Motor neuron (in vitro differentiated cells): ENCODE measurements at regions not wholly inside any gene's neighbourhood (a gene's known extent, or its start where the extent isn't known, plus 50 kb on each side); places are given as distances from the start of the nearest gene placed in this dataset.
A peak's percentile ranks its signal among the peaks of the same experiment; 100 is the strongest.

Source experiments
- ATAC-seq, 8 experiments: fragments of 200-7000 bp; cut with Tn5 transposase; replicated peaks in 6 of 8; 2 replicates each; pipeline ENCODE4 v1.8.0; 2021; ENCODE audit warnings: mild to moderate bottlenecking in 8 of 8, moderate library complexity in 8 of 8
- H3K27ac ChIP-seq, 2 donors: fragments of 250-450 bp; sonication (Bioruptor Pico); 2 replicates each; pipeline ENCODE4 v1.9.0; 2021; ENCODE audit warnings: antibody characterized with exemption in 2 of 2, mild to moderate bottlenecking in 2 of 2, moderate library complexity in 1 of 2
- H3K4me1 ChIP-seq, 2 donors: fragments of 250-450 bp; sonication (Bioruptor Pico); replicated peaks in 1 of 2; 2 replicates each; pipeline ENCODE4 v1.6.1; 2021; ENCODE audit warnings: antibody characterized with exemption in 2 of 2, mild to moderate bottlenecking in 2 of 2, moderate library complexity in 1 of 2
- H3K4me3 ChIP-seq, 5 donors: fragments of 250-450 bp; sonication (Bioruptor Pico); 2 replicates each; pipeline ENCODE4 v1.9.0; 2021; ENCODE audit warnings: antibody characterized with exemption in 5 of 5, mild to moderate bottlenecking in 5 of 5, moderate library complexity in 4 of 5
- WGBS, 10 experiments: fragments of 450-650 bp; shearing (Covaris generic); methylation state at CpG; one replicate each; pipeline ENCODE4 v1.0.0; 2022; 5-methylcytosine and 5-hydroxymethylcytosine counted together
- in situ Hi-C, 9 experiments: fragments of 400-800 bp; cut with MboI; loops; one replicate each; pipeline ENCODE4 v1.15.0; 2021; ENCODE audit warnings: low sequenced_read_pairs in 9 of 9, low pct_unique_long_range_greater_than_20kb in 2 of 9; ENCODE audit not compliant: unreplicated experiment in 9 of 9

DNA sequence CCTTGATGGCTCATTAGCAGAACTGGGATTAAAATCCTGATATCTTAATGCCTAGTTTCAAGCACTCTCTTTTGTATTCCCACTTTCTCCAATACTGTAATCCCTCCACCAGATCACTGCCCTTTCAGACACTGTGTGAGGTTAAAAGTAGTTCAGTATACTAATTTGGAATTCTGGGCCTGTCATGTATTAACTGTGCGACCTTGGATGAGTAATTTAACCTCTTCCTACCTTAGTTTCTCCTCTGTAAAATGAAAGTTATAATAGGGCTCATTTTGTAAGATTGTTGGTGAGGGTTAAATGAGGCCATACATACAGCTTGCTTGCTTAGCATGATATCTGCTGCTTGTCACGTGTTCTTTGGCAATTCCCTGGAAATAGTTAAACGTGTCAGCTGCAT is 207.3 kb upstream of the HS3ST1 start:
- in situ Hi-C loops, result no loop called here
- WGBS, 10 experiments, result 0 to 100% (median 83%) methylated on average over 1 to 3 of the region's 3 CpGs; no CpG with 5 or more reads in 3 of the 10 experiments
- no peak for ATAC-seq
- Histone ChIP-seq H3K4me1 (no peaks in the 10 kb centered on the region), H3K27ac (no peak overlapping the region), H3K4me3 (no peak overlapping the region)

DNA sequence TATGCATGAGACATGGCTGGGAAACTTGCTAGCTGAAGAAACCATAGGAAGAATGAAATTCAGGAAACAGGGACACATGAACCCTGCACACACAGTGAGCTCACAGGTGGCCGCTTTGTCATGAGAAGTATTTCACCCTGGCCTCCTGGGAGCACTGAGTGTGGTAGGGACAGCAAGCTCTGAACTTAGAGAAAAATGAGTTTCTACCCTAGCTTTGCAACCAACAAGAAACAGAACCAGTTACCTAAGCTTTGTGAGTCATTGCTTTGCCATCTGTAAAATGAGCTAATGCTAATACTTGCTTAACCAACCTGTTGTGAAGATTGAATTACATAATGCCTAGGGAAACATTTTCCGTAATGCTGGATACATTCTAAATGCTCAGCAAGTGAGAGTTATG is 206.6 kb upstream of the HS3ST1 start:
- in situ Hi-C loops, result no loop called here
- ATAC-seq, result peak in 4 of 8 experiments; percentile 10 to 47 (median 21)
- WGBS, 10 experiments, result 6 to 90% (median 64%) methylated on average over 1 to 2 of the region's 2 CpGs; no CpG with 5 or more reads in 4 of the 10 experiments
- H3K4me1 ChIP-seq, result no peaks in the 10 kb centered on the region
- H3K4me3 ChIP-seq, result no peak overlapping the region
- H3K27ac ChIP-seq, result no peak overlapping the region

DNA sequence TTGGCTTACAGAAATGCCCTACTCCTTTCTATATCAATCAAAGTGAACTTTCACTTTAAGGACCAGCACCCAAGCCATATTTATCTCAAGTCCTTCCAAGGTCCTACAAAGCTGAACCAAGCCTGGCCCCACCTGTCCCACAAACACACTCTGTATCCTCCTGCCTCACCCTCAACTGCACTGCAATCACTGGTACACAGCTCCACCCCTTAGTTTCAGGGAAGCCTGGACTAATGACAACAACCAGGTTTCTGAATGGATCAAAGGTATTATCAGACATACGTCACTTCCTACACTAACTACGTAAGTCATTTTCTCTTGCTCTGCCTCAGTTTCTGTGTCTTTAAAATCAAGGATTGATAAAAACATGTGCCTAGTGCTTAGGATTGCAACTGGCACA is 205.6 kb upstream of the HS3ST1 start:
- no peak for ATAC-seq
- no peaks in the 10 kb centered on the region for H3K4me1 ChIP-seq
- in situ Hi-C loops, result no loop called here
- no peak overlapping the region for H3K27ac ChIP-seq
- no peak overlapping the region for H3K4me3 ChIP-seq
- WGBS, 10 experiments, result 17 to 100% (median 100%) methylated on average over 1 to 2 of the region's 2 CpGs; no CpG with 5 or more reads in 4 of the 10 experiments

DNA sequence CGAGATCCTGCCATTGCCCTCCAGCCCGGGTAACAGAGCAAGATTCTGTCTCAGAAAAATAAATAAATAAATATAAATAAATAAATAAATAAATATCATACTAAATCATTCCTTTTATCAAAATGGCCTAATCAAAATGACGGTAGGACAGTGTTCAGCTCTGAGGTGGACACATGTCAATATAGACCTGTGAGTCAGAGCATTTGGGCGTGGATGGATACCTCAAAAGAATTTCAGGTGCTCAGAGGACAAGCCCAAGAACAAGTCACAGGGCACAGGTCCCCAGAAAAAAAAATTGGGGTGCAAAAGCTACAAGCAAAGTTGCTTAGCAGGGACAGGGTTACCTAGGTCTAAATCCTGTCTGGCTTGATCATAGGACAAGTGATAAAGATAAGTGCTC is 204.7 kb upstream of the HS3ST1 start:
- 39 to 98% (median 66%) methylated on average over 2 to 4 of the region's 4 CpGs; no CpG with 5 or more reads in 4 of the 10 experiments for WGBS, 10 experiments
- in situ Hi-C loops, result no loop called here
- no peak overlapping the region for H3K4me3 ChIP-seq
- H3K4me1 ChIP-seq, result no peaks in the 10 kb centered on the region
- H3K27ac ChIP-seq, result no peak overlapping the region
- ATAC-seq, result no peak

DNA sequence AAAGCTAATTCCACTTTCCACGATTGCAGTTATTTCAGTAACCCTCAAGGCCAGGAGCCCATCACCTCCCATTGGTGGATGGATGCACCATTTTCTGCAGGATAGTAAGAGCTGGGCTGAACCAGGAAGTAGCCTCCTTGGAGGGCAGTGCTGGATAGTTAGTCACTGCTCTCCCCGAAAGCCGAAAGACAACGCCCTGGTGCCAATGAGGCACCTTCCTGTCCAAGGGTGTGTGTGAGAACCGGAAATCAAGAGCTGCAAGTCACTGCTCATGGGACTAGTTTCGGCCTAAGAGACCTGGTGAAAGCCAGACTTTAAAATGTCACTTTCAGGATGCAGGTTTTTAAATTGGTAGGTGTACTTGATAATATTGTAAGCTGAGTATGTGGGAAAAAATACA is 203.8 kb upstream of the HS3ST1 start:
- 24 to 100% (median 40%) methylated on average over 2 to 6 of the region's 6 CpGs; no CpG with 5 or more reads in 3 of the 10 experiments for WGBS, 10 experiments
- H3K27ac ChIP-seq, result no peak overlapping the region
- ATAC-seq, result peak in 3 of 8 experiments; percentile 58 to 80 (median 76)
- in situ Hi-C loops, result no loop called here
- H3K4me3 ChIP-seq, result no peak overlapping the region
- H3K4me1 ChIP-seq, result no peaks in the 10 kb centered on the region

DNA sequence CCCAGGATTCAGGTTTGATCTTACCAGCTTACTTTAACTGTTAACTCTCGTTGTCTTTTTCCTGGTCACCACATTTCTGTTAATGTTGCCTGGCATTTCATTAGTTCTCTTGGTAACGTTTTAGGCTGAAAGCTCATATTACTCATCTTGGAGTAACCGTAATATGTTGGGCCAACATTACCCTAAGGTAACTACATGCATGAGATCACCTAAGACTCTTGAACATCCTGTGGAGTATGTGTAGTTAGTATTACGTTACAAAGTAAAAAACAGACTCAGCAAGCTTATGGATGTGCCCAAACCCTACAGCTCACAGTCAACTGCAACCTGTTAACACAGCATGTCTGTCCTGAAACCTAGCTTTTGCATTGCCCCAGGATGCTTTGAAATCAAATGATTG is 203.3 kb upstream of the HS3ST1 start:
- ATAC-seq, result peak in 1 of 8 experiments; percentile 33
- H3K4me3 ChIP-seq, result no peak overlapping the region
- WGBS, 10 experiments, result 29 to 100% (median 78%) methylated on average over 2 to 4 of the region's 4 CpGs; no CpG with 5 or more reads in 2 of the 10 experiments
- no peaks in the 10 kb centered on the region for H3K4me1 ChIP-seq
- in situ Hi-C loops, result no loop called here
- no peak overlapping the region for H3K27ac ChIP-seq

DNA sequence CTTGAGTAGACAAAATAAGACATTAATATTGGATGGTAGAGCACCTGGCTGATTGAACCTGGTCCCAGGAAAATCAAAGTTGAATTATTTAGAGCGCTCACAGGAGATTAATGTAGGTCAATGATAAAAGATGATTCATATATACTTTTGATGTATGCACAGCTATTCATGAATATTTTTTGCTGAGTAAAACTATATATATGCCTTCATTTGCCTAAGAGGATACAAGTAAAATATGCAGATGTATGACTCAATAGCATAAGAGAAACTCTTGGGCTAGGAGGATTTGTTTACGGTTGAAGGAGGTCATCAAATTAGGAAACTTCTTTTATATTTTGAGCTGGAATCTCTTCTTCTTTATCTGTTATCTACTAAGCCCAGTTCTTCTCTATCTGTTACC is 202.7 kb upstream of the HS3ST1 start:
- H3K4me3 ChIP-seq, result no peak overlapping the region
- ATAC-seq, result peak in 3 of 8 experiments; percentile 12 to 83 (median 28)
- no peak overlapping the region for H3K27ac ChIP-seq
- H3K4me1 ChIP-seq, result no peaks in the 10 kb centered on the region
- WGBS, 10 experiments, result 7 to 100% (median 80%) methylated on average over 1 to 2 of the region's 2 CpGs
- in situ Hi-C loops, result no loop called here

DNA sequence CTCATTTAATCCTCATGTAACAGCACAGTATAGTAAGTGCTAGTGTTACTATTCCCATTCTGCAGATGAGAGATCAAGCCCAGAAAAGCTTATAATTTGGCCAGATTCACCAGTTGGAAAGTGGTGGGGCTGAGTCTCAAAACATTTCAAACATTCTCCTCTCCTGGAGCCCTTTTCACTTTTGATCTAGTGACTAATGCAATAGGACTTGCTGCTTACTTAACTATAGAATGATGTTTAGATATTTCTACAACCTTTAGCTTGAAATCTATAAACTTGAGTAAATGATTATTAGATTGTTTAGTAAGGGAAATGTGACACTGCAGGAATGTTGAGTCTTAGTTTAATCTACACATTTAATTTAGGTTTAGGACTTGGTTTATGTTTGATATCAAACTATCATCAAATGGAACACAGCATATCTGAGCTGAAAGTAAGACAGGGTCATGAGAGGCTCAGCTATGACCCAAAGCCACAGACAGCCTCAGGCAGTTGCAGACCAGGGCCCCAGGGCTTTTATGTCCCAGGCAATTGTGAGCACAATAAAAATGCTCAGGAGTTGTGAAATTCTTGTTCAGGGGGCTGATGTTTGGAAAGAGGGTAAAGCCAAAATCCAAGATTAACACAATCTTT is 199.5 kb upstream of the HS3ST1 start:
- in situ Hi-C loops, result no loop called here
- no peak overlapping the region for H3K27ac ChIP-seq
- H3K4me3 ChIP-seq, result no peak overlapping the region
- no peak for ATAC-seq
- no peaks in the 10 kb centered on the region for H3K4me1 ChIP-seq

DNA sequence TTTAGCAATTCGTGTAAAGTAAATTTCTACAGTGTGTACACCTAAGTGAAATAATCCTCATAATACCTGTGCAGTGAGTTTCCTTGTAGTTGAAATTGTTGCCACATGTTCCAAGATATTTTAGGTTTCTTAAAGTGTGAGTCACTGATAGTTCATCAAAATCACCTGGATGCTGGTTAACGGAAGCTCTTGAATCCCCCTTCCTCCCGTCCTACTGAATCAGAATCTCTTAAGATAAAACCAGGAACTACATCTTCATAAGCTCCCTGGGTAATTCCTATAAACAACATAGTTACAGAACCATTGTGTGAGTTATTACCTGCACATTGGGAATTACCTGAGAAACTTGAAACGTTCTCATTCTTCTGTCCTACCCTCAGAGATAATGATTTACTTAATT is 197.4 kb upstream of the HS3ST1 start:
- ATAC-seq, result no peak
- Histone ChIP-seq H3K4me3 (no peak overlapping the region), H3K4me1 (no peaks in the 10 kb centered on the region), H3K27ac (no peak overlapping the region)
- in situ Hi-C loops, result no loop called here
- 5 to 100% (median 86%) methylated on average over 1 to 4 of the region's 4 CpGs for WGBS, 10 experiments

DNA sequence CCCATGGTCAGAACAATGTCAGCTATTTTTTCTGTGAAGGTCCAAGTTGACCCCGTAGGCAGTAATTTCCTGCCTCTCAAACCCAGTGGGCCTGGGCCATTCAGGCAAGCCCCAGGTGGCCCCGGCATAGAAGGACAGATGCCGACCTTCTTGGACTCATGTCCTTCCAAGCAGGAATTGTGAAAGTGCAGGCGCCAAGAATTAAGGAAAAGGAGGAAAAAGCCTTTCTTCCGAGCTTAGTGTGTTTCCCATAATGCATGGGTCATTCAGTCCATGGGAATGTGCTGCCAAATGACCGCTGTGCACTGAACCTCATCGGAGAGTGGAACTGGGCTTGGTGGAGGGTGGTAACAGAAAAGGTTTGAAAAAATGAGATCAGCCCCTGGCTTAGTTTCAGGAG is 196.5 kb upstream of the HS3ST1 start:
- no peak overlapping the region for H3K27ac ChIP-seq
- in situ Hi-C loops, result no loop called here
- peak in 2 of 8 experiments; percentile 64 to 73 for ATAC-seq
- no peaks in the 10 kb centered on the region for H3K4me1 ChIP-seq
- 0 to 100% (median 84%) methylated on average over 1 to 7 of the region's 7 CpGs for WGBS, 10 experiments
- H3K4me3 ChIP-seq, result no peak overlapping the region

DNA sequence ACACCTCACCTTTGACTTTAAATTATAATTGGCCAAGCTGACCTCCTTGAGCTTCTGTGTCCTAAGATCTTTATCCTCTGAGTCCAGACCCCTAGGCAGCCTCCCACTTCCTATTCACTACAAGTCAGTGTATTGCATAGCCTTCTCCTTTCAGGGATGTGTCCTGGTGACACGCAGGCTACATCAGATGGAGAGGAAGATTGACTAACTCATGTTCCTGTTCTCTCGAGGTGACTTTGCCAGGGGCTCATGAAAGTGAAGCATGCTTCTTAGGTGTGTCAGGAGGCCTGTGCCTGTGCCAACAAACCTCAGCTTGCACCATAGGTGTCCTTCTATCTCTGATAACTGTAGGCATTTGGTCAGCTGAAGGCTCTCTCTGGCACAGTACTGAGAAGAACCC is 195.7 kb upstream of the HS3ST1 start:
- in situ Hi-C loops, result no loop called here
- 5 to 100% (median 82%) methylated on average over 1 to 2 of the region's 2 CpGs; no CpG with 5 or more reads in 5 of the 10 experiments for WGBS, 10 experiments
- no peak for ATAC-seq

DNA sequence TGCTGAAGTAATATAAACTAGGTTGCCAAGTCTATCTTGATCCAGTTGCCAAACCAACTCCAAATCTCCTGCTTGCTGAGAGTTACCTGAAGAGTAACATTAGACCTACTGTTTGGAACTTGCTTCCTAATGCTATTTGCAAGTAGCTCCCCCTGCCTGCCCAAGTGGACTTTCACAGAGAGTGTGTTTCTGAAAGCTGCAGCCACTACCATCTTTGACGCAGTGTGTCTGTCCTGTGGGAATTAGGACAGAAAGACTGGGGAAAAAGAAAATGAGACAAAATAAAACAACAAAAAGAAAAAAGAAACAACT is 195.0 kb upstream of the HS3ST1 start:
- H3K4me3 ChIP-seq, result no peak overlapping the region
- peak in 2 of 8 experiments; percentile 19 to 27 for ATAC-seq
- 17 to 100% (median 80%) methylated on average over 1 of the region's 1 CpG; no CpG with 5 or more reads in 2 of the 10 experiments for WGBS, 10 experiments
- H3K4me1 ChIP-seq, result no peaks in the 10 kb centered on the region
- in situ Hi-C loops, result no loop called here
- H3K27ac ChIP-seq, result no peak overlapping the region

More for the DNA sequence above, 195.7 kb upstream of the HS3ST1 start:
- no peak overlapping the region for H3K4me3 ChIP-seq
- H3K4me1 ChIP-seq, result no peaks in the 10 kb centered on the region
- no peak overlapping the region for H3K27ac ChIP-seq

DNA sequence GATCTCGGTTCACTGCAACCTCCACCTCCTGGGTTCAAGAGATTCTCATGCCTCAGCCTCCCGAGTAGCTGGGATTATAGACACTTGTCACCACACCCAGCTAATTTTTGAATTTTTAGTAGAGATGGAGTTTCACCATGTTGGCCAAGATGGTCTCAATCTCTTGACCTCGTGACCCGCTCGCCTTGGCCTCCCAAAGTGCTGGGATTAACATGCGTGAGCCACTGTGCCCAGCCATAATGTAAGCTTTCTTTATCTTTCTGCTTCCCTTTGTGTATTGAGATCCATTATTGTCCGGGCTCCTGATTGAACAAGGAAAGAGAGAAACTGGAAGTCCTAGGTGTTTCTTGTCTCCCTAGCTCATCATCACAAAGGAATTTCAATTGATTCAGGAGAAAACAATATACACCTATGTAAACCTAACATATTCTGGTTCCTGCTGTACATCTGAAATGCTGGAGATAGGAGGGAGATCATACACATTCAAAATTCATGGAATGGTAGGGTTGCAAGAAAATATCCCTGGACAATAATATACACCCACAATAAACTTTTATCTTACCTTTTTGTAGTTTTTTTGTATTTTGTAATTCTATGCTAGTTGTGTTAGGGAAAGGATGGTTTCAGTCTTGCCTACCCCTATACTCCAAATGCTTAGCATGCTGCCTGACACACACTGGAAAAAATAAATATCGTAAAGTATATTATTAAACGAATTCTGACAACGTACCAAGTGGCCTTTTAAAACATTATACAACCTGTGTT is 194.4 kb upstream of the HS3ST1 start:
- Histone ChIP-seq H3K4me1 (no peaks in the 10 kb centered on the region), H3K27ac (no peak overlapping the region), H3K4me3 (no peak overlapping the region)
- ATAC-seq, result no peak
- WGBS, 10 experiments, result 17 to 100% (median 92%) methylated on average over 2 to 10 of the region's 10 CpGs
- in situ Hi-C loops, result no loop called here

DNA sequence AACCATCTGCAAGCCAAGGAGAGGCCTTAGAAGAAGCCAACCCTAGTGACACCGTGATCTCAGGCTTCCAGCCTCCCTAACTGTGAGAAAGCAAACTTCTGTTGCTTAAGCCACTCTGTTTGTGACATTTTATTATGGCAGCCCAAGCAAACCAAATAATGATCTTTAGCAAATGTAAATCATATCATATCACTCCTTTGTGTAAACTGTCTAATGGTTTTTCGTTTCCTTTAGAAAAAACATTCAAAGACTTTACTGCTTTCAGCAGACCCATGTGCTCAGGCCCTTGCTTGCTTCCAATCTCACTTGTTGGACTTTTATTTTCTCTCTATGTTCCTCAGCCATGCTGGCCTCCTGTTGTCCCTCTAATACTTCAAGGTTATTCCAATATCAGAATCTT is 192.2 kb upstream of the HS3ST1 start:
- no peak overlapping the region for H3K4me3 ChIP-seq
- H3K4me1 ChIP-seq, result no peaks in the 10 kb centered on the region
- 7 to 100% (median 80%) methylated on average over 1 to 2 of the region's 2 CpGs; no CpG with 5 or more reads in 1 of the 10 experiments for WGBS, 10 experiments
- ATAC-seq, result no peak
- H3K27ac ChIP-seq, result no peak overlapping the region
- in situ Hi-C loops, result no loop called here
